ENCODE measurements at regions not wholly inside any gene's neighbourhood (a gene's known extent, or its start where the extent isn't known, plus 50 kb on each side); places are given as distances from the start of the nearest gene placed in this dataset.

- Histone ChIP-seq H3K27me3 (ENCODE audit: control insufficient read depth in 1 of 2, insufficient read depth in 2 of 2, low read length in 2 of 2) (no peaks in the 10 kb centered on the region), H3K4me1 (ENCODE audit: insufficient read depth, low read length) (no peaks in the 10 kb centered on the region), H4K20me1 (ENCODE audit: insufficient read depth, low read length) (no peaks in the 10 kb centered on the region), H3K4me3 (replicated peaks in 1 of 3; ENCODE audit: insufficient read depth in 1 of 3, low read depth in 2 of 3, low read length in 3 of 3) (no peak overlapping the region), H3K9ac (ENCODE audit: insufficient read depth, low read depth, low read length) (no peak overlapping the region), H3K27ac (ENCODE audit: extremely low read length, insufficient read depth, low read length) (no peak overlapping the region), H3K4me2 (ENCODE audit: low read depth, low read length) (no peak overlapping the region), H3K36me3 (replicated peaks in 1 of 2; ENCODE audit: control insufficient read depth in 1 of 2, insufficient read depth in 2 of 2, low read length in 2 of 2) (no peaks in the 10 kb centered on the region), H3K79me2 (ENCODE audit: insufficient read depth, low read length) (no peaks in the 10 kb centered on the region), H3K9me3 (ENCODE audit: low read length) (no peaks in the 10 kb centered on the region), H2AFZ (ENCODE audit: low read length) (no peak overlapping the region)
- intact Hi-C loops (cut with micrococcal nuclease; ENCODE audit: unreplicated experiment) = no loop called here
- 2% methylated on average over 7 of the region's 7 CpGs for WGBS (ENCODE audit: low lambda C conversion rate)
- no peak for ATAC-seq
- no peak for FAIRE-seq
- no TSS peak for BruUV-seq (replicated peaks)
- TF ChIP-seq ZNF660 (CRISPR knock-in tag; IDR thresholded peaks at IDR 0.05; ENCODE audit: borderline replicate concordance, low read depth) (no peak), ZNF850 (CRISPR knock-in tag; conservative IDR thresholded peaks at IDR 0.05) (no peak), ZBTB43 (CRISPR knock-in tag; conservative IDR thresholded peaks at IDR 0.05) (no peak), PPARG (CRISPR knock-in tag; conservative IDR thresholded peaks at IDR 0.05) (no peak), FOXK2 (IDR thresholded peaks at IDR 0.05) (no peak), POGK (CRISPR knock-in tag; conservative IDR thresholded peaks at IDR 0.05) (no peak), NR2F2 (IDR thresholded peaks at IDR 0.05; ENCODE audit: borderline replicate concordance, low read depth) (no peak), ZBTB26 (CRISPR knock-in tag; IDR thresholded peaks at IDR 0.05; ENCODE audit: borderline replicate concordance) (no peak)
- ChIA-PET CTCF (ENCODE audit: low intra/inter-chr PET ratio, low total read pairs) (no interaction called here), POLR2A (no interaction called here)
- in situ Hi-C loops (cut with HindIII; ENCODE audit: extremely low pct_ligation_motif_present, low pct_unique_long_range_greater_than_20kb) = no loop called here
- DNase-seq (ENCODE audit: low spot score) = no peak
These were observed 314.3 kb upstream of the CHD6 start for GRCh38 chr20:41932431-41932830.
